NCI-H2196 treated with DMSO at 0.1 percent for 48 hours (cell line): ENCODE measurements at regions not wholly inside any gene's neighbourhood (a gene's known extent, or its start where the extent isn't known, plus 50 kb on each side); places are given as distances from the start of the nearest gene placed in this dataset.
"Not testable (repeated sequence)": the region's sequence is repeated elsewhere in the genome, so short reads cannot be mapped to it uniquely, and the experiment has no call there.

Experiments
- DNase-seq: peaks from one replicate; lab custom pipeline; 2025; ENCODE audit not compliant: unreplicated experiment; lab: John Stamatoyannopoulos, UW

DNA sequence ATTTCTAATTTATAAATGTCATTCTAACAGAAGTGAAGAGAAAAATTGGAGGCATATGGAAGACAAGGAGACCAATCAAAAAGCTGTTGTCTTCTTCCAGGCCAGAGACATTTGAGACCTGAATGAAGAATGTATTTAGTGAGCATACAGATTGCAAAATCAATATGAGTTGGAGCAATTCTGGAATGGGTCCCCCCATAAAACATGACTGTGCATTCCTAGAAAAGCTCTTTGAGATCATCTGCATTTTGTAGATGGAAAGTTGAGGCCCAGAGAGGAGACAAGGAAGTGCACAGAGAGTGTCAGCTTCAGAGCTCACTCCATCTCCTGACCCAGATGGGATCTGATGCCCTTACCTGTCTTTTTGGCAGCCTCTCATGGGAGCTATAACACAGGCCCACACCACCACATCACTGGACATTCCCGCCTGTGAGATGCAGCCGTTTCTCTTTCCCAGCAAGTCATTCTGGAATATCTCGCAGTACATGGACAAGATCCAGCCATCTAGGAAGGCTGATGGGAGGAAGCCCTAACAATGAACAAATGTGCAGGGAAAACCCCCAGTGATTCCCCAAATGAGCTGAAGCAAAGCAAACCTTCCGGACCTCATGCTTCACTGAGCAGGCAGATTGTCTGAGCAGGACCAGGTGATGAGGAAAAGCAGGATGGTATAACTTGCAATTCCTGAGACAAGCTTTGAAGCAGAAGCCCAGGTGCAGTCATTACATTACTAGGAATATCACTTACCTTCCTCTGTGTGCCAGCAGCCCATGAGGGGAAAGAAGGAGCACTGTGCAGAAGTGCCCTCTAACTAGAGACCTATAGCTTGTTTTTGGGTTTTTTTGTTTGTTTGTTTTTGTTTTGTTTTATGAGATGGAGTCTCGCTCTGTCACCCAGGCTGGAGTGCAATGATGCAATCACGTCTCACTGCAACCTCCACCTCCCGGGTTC is 445.6 kb downstream of the PLPP3 start:
- no peak for DNase-seq

DNA sequence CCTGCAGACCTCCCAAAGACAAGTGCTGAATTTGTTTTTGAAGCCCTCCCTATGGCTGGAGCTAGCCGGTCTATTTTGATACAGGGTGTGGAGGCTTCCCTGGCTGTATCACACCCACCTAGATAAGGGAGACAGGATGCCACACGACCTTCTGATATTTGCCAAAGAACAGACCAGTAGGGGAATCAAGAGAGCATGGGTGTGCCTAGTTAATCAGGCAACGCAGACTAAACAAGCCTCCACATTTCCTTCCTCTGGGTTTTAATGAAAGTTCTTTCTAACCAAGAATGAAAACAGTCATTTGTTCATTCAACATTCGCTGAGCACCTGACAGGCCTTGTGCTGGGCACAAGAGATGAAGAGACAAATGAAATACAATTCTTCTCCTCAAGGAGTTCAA is 446.8 kb downstream of the PLPP3 start:
- no peak for DNase-seq

GRCh38 chr1:56129837-56130236 is 449.5 kb downstream of the PLPP3 start:
- DNase-seq: no peak

- DNase-seq: no peak
Observed at GRCh38 chr1:56125316-56125715, 454.0 kb downstream of the PLPP3 start.

DNA sequence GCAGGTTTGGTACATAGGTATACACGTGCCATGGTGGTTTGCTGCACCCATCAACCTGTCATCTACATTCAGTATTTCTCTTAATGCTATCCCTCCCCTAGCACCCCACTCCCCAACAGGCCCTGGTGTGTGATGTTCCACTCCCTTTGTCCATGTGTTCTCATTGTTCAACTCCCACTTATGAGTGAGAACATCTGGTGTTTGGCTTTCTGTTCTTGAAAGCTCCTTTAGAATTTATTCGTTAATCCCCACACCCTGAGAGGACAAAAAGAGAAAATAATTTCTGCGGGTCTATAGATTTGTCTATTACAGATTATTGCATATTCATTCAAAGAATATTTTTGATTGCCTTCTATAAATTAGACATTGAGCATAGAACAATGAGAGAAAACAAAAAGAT is 455.5 kb downstream of the PLPP3 start:
- no peak for DNase-seq

DNA sequence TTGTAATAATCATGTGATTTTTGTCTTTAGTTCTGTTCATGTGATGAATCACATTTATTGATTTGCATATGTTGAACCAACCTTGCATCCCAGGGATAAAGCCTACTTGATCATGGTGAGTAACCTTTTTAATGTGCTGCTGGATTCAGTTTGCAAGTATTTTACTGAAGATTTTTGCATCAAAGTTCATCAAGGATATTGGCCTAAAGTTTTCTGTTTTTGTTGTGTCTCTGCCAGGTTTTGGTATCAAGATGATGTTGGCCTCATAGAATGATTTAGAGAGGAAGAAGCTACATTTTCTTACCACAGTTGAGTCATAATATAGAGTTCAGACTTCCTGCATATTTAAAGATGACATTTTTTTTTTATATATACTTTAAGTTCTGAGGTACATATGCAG is 455.9 kb downstream of the PLPP3 start:
- no peak for DNase-seq

GRCh38 chr1:56120021-56120420 is 459.3 kb downstream of the PLPP3 start:
- no peak for DNase-seq

GRCh38 chr1:56118676-56119075 is 460.7 kb downstream of the PLPP3 start:
- not testable (repeated sequence) for DNase-seq

GRCh38 chr1:56115701-56116100 is 463.7 kb downstream of the PLPP3 start:
- DNase-seq: no peak

- DNase-seq: no peak
Observed at GRCh38 chr1:56113679-56114078, 465.7 kb downstream of the PLPP3 start.

DNA sequence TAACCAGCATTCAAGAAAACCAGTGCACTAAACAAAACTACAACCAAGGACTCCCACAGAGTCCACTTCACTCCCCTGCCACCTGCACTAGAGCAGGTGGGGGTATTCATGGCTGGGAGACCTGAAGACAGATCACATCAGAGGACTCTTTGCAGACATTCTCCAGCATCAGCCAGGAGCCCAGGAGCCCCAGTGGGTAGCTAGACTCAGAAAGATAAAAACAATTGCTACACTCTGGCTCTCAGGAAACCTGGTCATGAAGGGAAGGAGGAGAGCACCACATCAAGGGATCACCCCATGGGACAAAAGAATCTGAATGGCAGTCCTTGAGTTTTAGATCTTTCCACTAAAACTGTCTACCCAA is 472.1 kb downstream of the PLPP3 start:
- no peak for DNase-seq

DNA sequence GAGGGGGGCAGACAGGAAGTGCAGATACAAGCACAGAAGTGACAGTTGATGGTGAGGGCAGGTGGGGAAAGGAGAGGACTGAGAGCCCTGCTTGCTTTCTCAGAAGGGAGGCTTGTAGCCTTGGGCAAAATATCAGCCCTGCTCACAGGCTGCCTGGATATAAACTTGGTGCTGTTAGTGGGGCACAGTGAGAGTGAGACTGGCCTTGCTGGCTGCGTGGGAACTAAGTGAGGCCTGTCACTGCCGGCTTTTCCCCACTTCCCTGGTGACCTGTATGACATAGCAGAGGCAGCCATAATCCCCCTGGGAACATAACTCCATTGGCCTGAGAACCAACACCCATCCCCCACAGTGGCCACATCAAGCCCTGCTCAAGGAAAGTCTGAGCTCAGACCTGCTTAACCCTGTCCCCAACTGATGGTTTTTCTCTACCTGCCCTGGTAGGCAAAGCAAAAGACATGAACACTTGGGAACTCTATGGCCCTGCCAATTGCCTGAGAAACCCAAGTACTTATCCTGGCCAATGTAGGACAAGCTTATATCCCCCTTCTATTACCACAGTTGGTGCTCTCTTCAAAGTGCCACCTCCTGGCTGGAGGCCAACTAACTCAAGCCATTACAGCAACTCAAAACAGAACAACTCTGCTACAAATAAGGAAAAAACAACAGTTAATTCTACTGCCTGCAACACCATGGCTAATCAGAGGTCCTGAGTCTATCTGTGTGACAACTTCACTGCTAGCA is 472.7 kb downstream of the PLPP3 start:
- DNase-seq: no peak

GRCh38 chr1:56105397-56105796 is 474.0 kb downstream of the PLPP3 start:
- no peak for DNase-seq

GRCh38 chr1:56099766-56100265 is 479.5 kb downstream of the PLPP3 start:
- DNase-seq: no peak

DNA sequence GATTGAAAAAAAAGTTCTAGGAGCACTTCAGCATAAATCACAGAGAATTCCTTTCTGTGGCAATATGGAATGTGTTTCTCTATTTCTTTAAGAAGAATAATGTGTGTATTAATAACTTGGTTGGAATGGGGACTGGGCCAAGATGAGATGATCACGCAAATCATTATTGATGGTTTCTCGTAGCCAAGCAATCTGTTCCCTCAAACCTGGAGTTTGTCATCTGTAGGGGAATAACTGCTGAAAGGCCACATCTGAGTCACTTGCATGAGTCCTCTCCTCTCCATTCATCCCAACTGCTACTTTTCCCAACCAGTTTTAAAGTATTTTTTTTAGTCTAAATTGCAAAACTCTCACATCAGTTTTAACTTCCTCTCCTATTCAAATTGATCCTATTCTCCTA is 480.4 kb downstream of the PLPP3 start:
- DNase-seq: no peak

GRCh38 chr1:56097713-56098112 is 481.6 kb downstream of the PLPP3 start:
- no peak for DNase-seq

DNA sequence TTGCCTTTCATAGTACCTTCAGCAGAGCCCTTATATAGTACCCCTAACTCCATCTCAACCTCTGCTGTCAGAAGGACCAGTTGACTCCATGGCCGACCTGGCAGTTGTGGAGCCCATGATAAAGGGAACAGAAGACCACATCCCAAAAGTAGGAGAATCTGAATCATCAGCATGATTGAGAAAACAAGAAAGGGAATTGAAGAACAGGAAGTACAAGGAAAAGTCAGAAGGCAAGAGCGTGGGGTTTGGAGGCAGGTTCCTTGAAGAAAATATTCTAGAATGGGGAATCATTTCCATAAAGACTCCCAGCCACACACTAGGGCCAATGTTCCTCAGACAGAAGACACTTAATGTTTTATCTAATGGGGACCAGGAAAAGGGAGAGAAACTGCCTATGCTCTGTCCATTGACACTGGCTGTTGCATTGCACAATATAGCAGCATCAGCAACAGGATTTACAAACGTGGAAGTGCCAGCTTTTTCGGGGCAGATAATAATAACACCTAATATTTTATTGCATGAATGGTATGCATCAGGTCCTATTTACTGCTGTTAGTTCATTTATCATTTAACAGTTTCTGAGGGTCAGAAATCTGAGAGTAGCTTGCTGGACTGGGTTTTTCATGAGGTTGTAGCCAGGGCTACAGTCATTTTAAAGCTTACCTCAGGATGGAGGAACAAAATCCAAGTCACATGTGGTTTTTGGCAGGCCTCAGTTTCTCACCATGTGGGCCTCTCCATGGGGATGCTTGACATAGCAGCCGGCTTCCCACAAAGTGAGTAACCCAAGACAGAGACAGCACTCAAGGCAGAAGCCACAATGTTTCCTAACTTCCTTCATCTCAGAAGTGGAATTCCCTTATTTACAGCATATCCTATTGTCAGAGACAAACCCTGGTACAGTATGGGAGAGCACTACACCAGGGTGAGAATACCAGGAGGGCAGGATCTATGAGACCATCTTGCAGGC is 483.4 kb downstream of the PLPP3 start:
- no peak for DNase-seq

GRCh38 chr1:56094168-56094567 is 485.2 kb downstream of the PLPP3 start:
- no peak for DNase-seq

- DNase-seq: no peak
Observed at GRCh38 chr1:56092684-56093570, 486.4 kb downstream of the PLPP3 start.

DNA sequence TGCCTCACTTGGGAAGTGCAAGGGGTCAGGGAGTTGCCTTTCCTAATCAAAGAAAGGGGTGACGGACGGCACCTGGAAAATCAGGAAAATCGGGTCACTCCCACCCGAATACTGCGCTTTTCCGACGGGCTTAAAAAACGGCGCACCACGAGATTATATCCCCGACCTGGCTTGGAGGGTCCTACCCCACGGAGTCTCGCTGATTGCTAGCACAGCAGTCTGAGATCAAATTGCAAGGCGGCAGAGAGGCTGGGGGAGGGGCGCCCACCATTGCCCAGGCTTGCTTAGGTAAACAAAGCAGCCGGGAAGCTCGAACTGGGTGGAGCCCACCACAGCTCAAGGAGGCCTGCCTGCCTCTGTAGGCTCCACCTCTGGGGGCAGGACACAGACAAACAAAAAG is 489.5 kb downstream of the PLPP3 start:
- DNase-seq: not testable (repeated sequence)
